HCT116 (cell line): ENCODE measurements at regions not wholly inside any gene's neighbourhood (a gene's known extent, or its start where the extent isn't known, plus 50 kb on each side); places are given as distances from the start of the nearest gene placed in this dataset.

ENCODE experiments used
- ATAC-seq: fragments of 200-7000 bp; cut with Tn5 transposase; 2 replicates; pipeline ENCODE4 v1.9.1; 2020; ENCODE audit warnings: mild to moderate bottlenecking, moderate library complexity
- BruUV-seq: library from RNA; stranded (reverse); fragments of 400-500 nt; replicated peaks from 2 replicates; lab custom pipeline; 2021; lab: Mats Ljungman, UMichigan
- CTCF ChIA-PET: fragments of 300-600 bp; sonication (Branson Sonifier 250); formaldehyde crosslinking; loops from one replicate; lab custom pipeline; 2021; ENCODE audit warnings: antibody characterized with exemption; lab: Charles Lee
- POLR2A ChIA-PET: fragments of 300-600, 350-600 bp; sonication (Branson Sonifier 250); formaldehyde crosslinking; loops from one replicate; lab custom pipeline; 2021; ENCODE audit warnings: antibody characterized with exemption; lab: Charles Lee
- RAD21 ChIA-PET, 2 experiments: fragments of 300-600 bp; sonication (Branson Sonifier 250); formaldehyde crosslinking; loops; one replicate each; lab custom pipeline; 2023; ENCODE audit warnings: low total read pairs in 2 of 2; ENCODE audit not compliant: uncharacterized antibody in 2 of 2, unreplicated experiment in 2 of 2, low non-redundant PET in 1 of 2; lab: Charles Lee
- DNase-seq: peaks from one replicate; pipeline ENCODE4 v3.0.0-alpha.2; 2010; ENCODE audit warnings: low read depth, low spot score
- H2AFZ ChIP-seq: fragments of 200-600 bp; shearing (Covaris generic), sonication (generic); 2 replicates; pipeline ENCODE4 v1.6.1; 2017; ENCODE audit warnings: low read depth, mixed run types, mixed read lengths, antibody characterized with exemption, low read length; ENCODE audit not compliant: poor library complexity, severe bottlenecking
- H3K27ac ChIP-seq: 2 replicates; pipeline ENCODE4 v1.5.1; 2012; ENCODE audit warnings: low read depth, low read length
- H3K27me3 ChIP-seq: fragments of 200-600 bp; sonication (generic); 2 replicates; pipeline ENCODE4 v1.6.1; 2016; ENCODE audit warnings: mixed run types, low read length, mixed read lengths; ENCODE audit not compliant: insufficient read depth
- H3K36me3 ChIP-seq, 2 experiments: fragments of 200-500 bp in 1 of 2; fragments of 200-600 bp in 1 of 2; sonication (Bioruptor generic) in 1 of 2; sonication (generic) in 1 of 2; 2 replicates each; pipeline versions ENCODE4 v1.5.1 to v1.6.1; 2014 to 2016; ENCODE audit warnings: low read length in 2 of 2, inconsistent platforms in 1 of 2, mixed read lengths in 1 of 2, mixed run types in 1 of 2; ENCODE audit not compliant: insufficient read depth in 2 of 2, control insufficient read depth in 1 of 2
- H3K4me1 ChIP-seq, 2 experiments: fragments of 200-600 bp in 1 of 2; sonication (generic) in 1 of 2; 2 replicates each; pipeline versions ENCODE4 v1.5.1 to v1.6.1; 2012 to 2017; ENCODE audit warnings: low read length in 2 of 2, inconsistent platforms in 1 of 2, mild to moderate bottlenecking in 1 of 2, mixed read lengths in 1 of 2, mixed run types in 1 of 2, moderate library complexity in 1 of 2; ENCODE audit not compliant: insufficient read depth in 2 of 2, control insufficient read depth in 1 of 2
- H3K4me2 ChIP-seq: fragments of 200-600 bp; sonication (generic); 2 replicates; pipeline ENCODE4 v1.6.1; 2017; ENCODE audit warnings: mixed run types, low read length, mixed read lengths
- H3K4me3 ChIP-seq, 2 experiments: fragments of 200-600 bp in 1 of 2; sonication (generic) in 1 of 2; replicated peaks in 1 of 2; 2 replicates each; pipeline ENCODE4 v1.5.1; 2011 to 2016; ENCODE audit warnings: low read length in 2 of 2, control low read depth in 1 of 2, low read depth in 1 of 2, mild to moderate bottlenecking in 1 of 2, mixed read lengths in 1 of 2, mixed run types in 1 of 2
- H3K79me2 ChIP-seq: fragments of 200-600 bp; sonication (generic); 2 replicates; pipeline ENCODE4 v1.6.1; 2017; ENCODE audit warnings: mild to moderate bottlenecking, mixed run types, low read length, moderate library complexity, mixed read lengths; ENCODE audit not compliant: insufficient read depth
- H3K9ac ChIP-seq: fragments of 200-600 bp; sonication (generic); 2 replicates; pipeline ENCODE4 v1.6.1; 2016; ENCODE audit warnings: low read length, mixed read lengths
- H3K9me2 ChIP-seq: fragments of 200-600 bp; sonication (generic), shearing (Covaris generic); 2 replicates; pipeline ENCODE4 v1.6.1; 2017; ENCODE audit warnings: mixed run types, mild to moderate bottlenecking, moderate library complexity; ENCODE audit not compliant: insufficient read depth
- H3K9me3 ChIP-seq, 2 experiments: fragments of 200-500 bp in 1 of 2; fragments of 200-600 bp in 1 of 2; sonication (Bioruptor generic) in 1 of 2; sonication (generic) in 1 of 2; 2 replicates each; pipeline ENCODE4 v1.6.1; 2014 to 2017; ENCODE audit warnings: low read length in 2 of 2, mixed read lengths in 2 of 2, inconsistent platforms in 1 of 2, low read depth in 1 of 2, mild to moderate bottlenecking in 1 of 2, mixed run types in 1 of 2, moderate library complexity in 1 of 2; ENCODE audit not compliant: control insufficient read depth in 1 of 2, insufficient read depth in 1 of 2
- H4K20me1 ChIP-seq: fragments of 200-600 bp; sonication (generic), shearing (Covaris generic); 2 replicates; pipeline ENCODE4 v1.6.1; 2017; ENCODE audit warnings: mixed run types, mild to moderate bottlenecking, moderate library complexity; ENCODE audit not compliant: insufficient read depth
- ELF1 ChIP-seq: IDR thresholded peaks from 2 replicates; pipeline ENCODE4 v1.6.1; 2012; ENCODE audit warnings: low read depth, borderline replicate concordance
- EZH2phosphoT487 ChIP-seq: fragments of 200-600 bp; IDR thresholded peaks from 2 replicates; pipeline ENCODE4 v1.6.1; 2018; ENCODE audit warnings: antibody characterized with exemption, borderline replicate concordance
- FOSL1 ChIP-seq: IDR thresholded peaks from 2 replicates; pipeline ENCODE4 v1.6.1; 2012; ENCODE audit warnings: low read depth
- JUND ChIP-seq: IDR thresholded peaks from 2 replicates; pipeline ENCODE4 v1.6.1; 2012
- MAX ChIP-seq: IDR thresholded peaks from 2 replicates; pipeline ENCODE4 v1.6.1; 2012
- POLR2A ChIP-seq: IDR thresholded peaks from 2 replicates; pipeline ENCODE4 v1.7.0; 2011; ENCODE audit warnings: borderline replicate concordance; ENCODE audit not compliant: insufficient read depth, insufficient read length; ENCODE audit errors: extremely low read depth
- POLR2AphosphoS5 ChIP-seq: IDR thresholded peaks from 2 replicates; pipeline ENCODE4 v1.6.1; 2011; ENCODE audit warnings: mild to moderate bottlenecking, low read depth, low read length, moderate library complexity
- REST ChIP-seq: IDR thresholded peaks from 2 replicates; pipeline ENCODE4 v1.6.1; 2012; ENCODE audit warnings: low read depth
- SP1 ChIP-seq: IDR thresholded peaks from 2 replicates; pipeline ENCODE4 v1.6.1; 2012; ENCODE audit warnings: low read depth
- TCF7L2 ChIP-seq: IDR thresholded peaks from 2 replicates; pipeline ENCODE4 v1.7.0; 2011; ENCODE audit warnings: borderline replicate concordance, inconsistent platforms; ENCODE audit not compliant: insufficient read depth, insufficient read length; ENCODE audit errors: extremely low read depth
- ZFX ChIP-seq: fragments of 450-650 bp; IDR thresholded peaks from 2 replicates; pipeline ENCODE4 v1.6.1; 2017
- ZNF274 ChIP-seq: fragments of 200-500 bp; sonication (Bioruptor generic); IDR thresholded peaks from 2 replicates; pipeline ENCODE4 v1.6.1; 2014; ENCODE audit warnings: mild to moderate bottlenecking, low read depth, low read length, inconsistent platforms
- intact Hi-C: fragments of 100-400 bp; cut with micrococcal nuclease; formaldehyde crosslinking; loops from 2 replicates; pipeline ENCODE4 v1.10.0; 2022

- RAD21 ChIA-PET = no interaction called here
- ATAC-seq = no peak
Measured at GRCh38 chrX:1108501-1109445, 103.7 kb downstream of the CRLF2 start.

More at GRCh38 chrX:1108501-1109445, 103.7 kb downstream of the CRLF2 start:
- Histone ChIP-seq H4K20me1 (no peaks in the 10 kb centered on the region), H3K9me2 (no peaks in the 10 kb centered on the region), H3K4me3 (no peak overlapping the region), H3K4me2 (no peak overlapping the region), H3K79me2 (no peaks in the 10 kb centered on the region), H3K9me3 (no peaks in the 10 kb centered on the region), H3K9ac (no peak overlapping the region), H3K27me3 (no peaks in the 10 kb centered on the region; the same call in 1 of the 2 replicates), H3K36me3 (no peaks in the 10 kb centered on the region), H3K4me1 (no peaks in the 10 kb centered on the region), H2AFZ (no peak overlapping the region), H3K27ac (no peak overlapping the region)
- TF ChIP-seq SP1 (no peak), POLR2A (no peak), EZH2phosphoT487 (no peak), ELF1 (no peak), TCF7L2 (no peak), POLR2AphosphoS5 (no peak), JUND (no peak), FOSL1 (no peak), ZNF274 (no peak), MAX (no peak), ZFX (no peak), REST (no peak)
- POLR2A ChIA-PET = no interaction called here
- CTCF ChIA-PET = no interaction called here
- intact Hi-C loops = no loop called here
- BruUV-seq = no TSS peak
- DNase-seq = no peak
